Small intestine (tissue), 7 donors: ENCODE measurements at regions not wholly inside any gene's neighbourhood (a gene's known extent, or its start where the extent isn't known, plus 50 kb on each side); places are given as distances from the start of the nearest gene placed in this dataset.

Experiments used
- DNase-seq, 2 donors: peaks; one replicate each; pipeline versions ENCODE4 v3.0.0 to v3.0.0-alpha.2; 2013
- FAIRE-seq: peaks from 2 replicates; lab custom pipeline; 2012; peaks lifted over from hg19 to GRCh38; lab: Jason Lieb, UNC
- H3K27ac ChIP-seq, 3 donors: one replicate each; pipeline ENCODE4 v1.5.1; 2013; ENCODE audit warnings: low read length in 2 of 3, mild to moderate bottlenecking in 2 of 3, control low read depth in 1 of 3, inconsistent platforms in 1 of 3, low read depth in 1 of 3, moderate library complexity in 1 of 3
- H3K27me3 ChIP-seq, 3 donors: one replicate each; pipeline ENCODE4 v1.6.1; 2013; ENCODE audit warnings: low read length in 3 of 3, inconsistent platforms in 1 of 3; ENCODE audit not compliant: control insufficient read depth in 3 of 3, insufficient read depth in 3 of 3
- H3K36me3 ChIP-seq, 3 donors: one replicate each; pipeline ENCODE4 v1.6.1; 2013; ENCODE audit warnings: low read length in 3 of 3, inconsistent platforms in 1 of 3, low read depth in 1 of 3, mild to moderate bottlenecking in 1 of 3, moderate library complexity in 1 of 3; ENCODE audit not compliant: control insufficient read depth in 3 of 3, insufficient read depth in 2 of 3
- H3K4me1 ChIP-seq, 3 donors: one replicate each; pipeline ENCODE4 v1.6.1; 2013; ENCODE audit warnings: low read length in 2 of 3, inconsistent platforms in 1 of 3, low read depth in 1 of 3, mild to moderate bottlenecking in 1 of 3, moderate library complexity in 1 of 3; ENCODE audit not compliant: control insufficient read depth in 3 of 3, insufficient read depth in 2 of 3
- H3K4me3 ChIP-seq, 3 donors: one replicate each; pipeline ENCODE4 v1.5.1; 2013; ENCODE audit warnings: low read length in 3 of 3, control low read depth in 1 of 3, inconsistent platforms in 1 of 3, low read depth in 1 of 3, mild to moderate bottlenecking in 1 of 3, moderate library complexity in 1 of 3
- H3K9me3 ChIP-seq, 2 donors: one replicate each; pipeline ENCODE4 v1.6.1; 2013; ENCODE audit warnings: low read depth in 1 of 2, low read length in 1 of 2; ENCODE audit not compliant: control insufficient read depth in 2 of 2, insufficient read depth in 1 of 2
- WGBS, 3 donors: extraction: QIAGEN DNeasy Blood & Tissue Kit; methylation state at CpG; one replicate each; pipeline ENCODE4 v1.1.7; 2013; 5-methylcytosine and 5-hydroxymethylcytosine counted together
- donor health status: healthy with polysubstance abuse.
- donor health status: control.
- donor health status: control.
- donor health status: Bipolar disorder and iron deficiency.
- donor health status: healthy.

DNA sequence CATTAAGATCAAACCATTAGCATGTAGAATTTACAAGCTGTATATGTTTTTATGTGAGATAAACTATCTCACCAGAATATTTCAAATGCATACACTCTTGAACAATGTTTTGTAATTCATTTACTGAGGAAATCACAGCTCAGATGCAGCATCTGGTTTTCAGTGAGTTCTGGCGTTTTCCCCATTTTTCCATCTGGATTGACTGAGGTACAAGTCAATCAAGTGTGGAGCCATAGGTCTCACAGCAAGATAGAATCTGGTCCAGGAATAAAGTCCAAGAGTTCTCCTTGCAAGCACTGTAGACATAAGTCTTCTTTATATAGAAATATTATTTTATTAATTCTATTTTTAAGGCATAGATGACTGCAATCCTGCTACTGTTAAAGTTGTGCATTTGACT, 219.3 kb downstream of the ZBBX start:
- 64 to 79% (median 73%) methylated on average over 1 of the region's 1 CpG for WGBS, 3 donors
- H3K4me1 ChIP-seq, result no peaks in the 10 kb centered on the region
- DNase-seq (no peak), FAIRE-seq (no peak)
- no peak overlapping the region for H3K4me3 ChIP-seq
- no peaks in the 10 kb centered on the region for H3K36me3 ChIP-seq
- H3K27ac ChIP-seq, result no peak overlapping the region
- peaks cover 0 to 5% of the 10 kb centered on the region in 2 donors for H3K9me3 ChIP-seq
- no peaks in the 10 kb centered on the region for H3K27me3 ChIP-seq

DNA sequence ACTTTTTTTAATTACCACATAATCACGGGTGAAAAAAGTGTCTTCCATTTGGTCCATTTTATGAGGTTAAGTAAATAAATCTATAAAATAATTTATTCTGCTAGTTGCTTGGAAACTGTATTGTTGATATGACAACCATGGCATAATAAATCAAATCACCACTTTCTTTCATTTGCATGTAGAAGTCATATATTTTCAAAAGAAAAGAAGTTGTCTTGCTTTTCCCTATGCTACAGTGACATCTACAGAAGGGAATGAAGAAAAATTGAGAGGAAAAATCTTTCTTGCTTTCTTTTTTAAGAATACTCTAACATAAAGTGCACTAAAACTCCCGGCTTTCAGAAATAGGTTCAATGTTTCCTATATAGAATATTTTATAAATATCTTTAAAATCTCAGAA, 228.5 kb downstream of the ZBBX start:
- FAIRE-seq, result no peak
- whole genome bisulfite sequencing, 3 donors, result 30 to 58% (median 55%) methylated on average over 2 of the region's 2 CpGs
- DNase-seq, result no peak
- Histone ChIP-seq H3K9me3 (peaks cover 0 to 7% of the 10 kb centered on the region in 2 donors), H3K36me3 (no peaks in the 10 kb centered on the region), H3K4me3 (no peak overlapping the region), H3K27ac (no peak overlapping the region), H3K27me3 (no peaks in the 10 kb centered on the region), H3K4me1 (no peaks in the 10 kb centered on the region)

DNA sequence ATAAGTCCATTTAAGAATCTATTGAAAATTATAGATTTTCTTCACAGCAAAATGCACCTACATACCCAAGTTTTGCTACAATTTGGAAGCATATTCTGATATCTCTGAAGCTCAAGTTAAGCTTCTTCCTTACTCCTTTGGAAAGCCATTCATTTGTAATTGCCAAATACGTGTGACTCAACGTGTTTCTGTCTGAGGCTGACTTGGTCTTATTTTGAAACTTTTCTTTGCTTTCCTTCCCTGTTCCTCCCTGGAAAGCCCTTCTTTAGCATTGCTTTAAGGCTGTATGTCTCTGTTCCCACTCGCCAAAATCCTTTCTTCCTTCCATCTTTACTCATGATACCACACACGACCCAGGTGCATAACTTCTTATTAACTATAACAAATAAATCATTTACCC, 232.0 kb downstream of the ZBBX start:
- Histone ChIP-seq H3K4me1 (no peaks in the 10 kb centered on the region), H3K27ac (no peak overlapping the region), H3K36me3 (no peaks in the 10 kb centered on the region), H3K9me3 (no peaks in the 10 kb centered on the region), H3K27me3 (no peaks in the 10 kb centered on the region), H3K4me3 (no peak overlapping the region)
- 40 to 72% (median 66%) methylated on average over 4 of the region's 4 CpGs for WGBS, 3 donors
- FAIRE-seq, result no peak
- DNase-seq, result no peak

DNA sequence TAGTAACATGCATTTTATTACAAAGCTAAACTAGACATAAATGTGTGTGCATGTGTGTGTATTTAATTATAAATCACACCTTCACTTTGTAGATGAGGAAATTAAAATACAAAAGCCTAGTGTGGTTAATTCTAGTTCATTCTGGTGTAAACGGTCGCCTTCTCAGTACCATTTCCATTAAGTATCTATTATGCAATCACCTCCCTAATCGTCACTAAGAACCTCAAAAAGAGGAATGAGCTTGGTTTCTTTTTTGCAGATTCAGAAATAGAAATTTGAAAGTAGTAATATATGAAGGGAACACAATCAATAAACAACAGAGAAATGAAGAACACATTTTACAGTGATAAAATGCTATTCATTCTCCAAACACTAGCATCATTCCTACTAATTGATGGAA, 233.2 kb downstream of the ZBBX start:
- no peak for DNase-seq
- no peak overlapping the region for H3K27ac ChIP-seq
- FAIRE-seq, result no peak

DNA sequence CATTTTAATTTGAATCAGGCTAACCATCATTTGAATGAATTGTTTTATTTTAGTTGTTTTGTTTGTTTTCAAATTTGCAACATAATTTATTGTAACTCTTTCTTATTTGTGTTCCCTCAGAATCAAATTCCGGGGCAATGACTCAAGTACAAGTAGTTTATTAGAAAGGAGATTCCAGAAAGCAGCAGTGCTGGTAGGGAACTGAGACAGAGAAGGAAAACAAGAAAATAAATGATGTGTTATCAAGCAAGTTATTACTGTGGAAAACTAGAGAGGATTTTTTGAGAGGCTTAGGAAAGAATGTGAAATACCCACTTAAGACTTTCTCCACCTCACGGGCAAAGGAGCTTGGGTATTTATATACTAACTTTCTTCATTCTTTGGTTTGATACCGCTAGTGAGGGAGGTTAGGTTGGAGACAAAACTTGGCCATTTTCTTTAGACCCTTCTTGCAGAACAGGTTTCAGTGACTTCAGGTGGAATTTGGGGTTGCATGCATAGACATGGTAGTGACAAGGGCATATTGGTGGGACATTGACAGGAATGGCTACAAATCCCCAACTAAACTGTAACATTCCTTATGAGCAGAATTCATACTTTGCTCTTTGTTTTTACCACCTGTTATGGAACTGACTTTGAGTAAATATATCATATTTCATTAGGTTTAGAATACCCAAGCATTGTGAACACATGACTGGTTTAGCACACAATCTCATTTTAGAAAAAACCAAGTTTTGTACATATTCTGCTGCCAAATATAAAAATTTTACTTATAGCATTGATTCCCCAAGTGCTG, 254.3 kb downstream of the ZBBX start:
- DNase-seq (no peak), FAIRE-seq (no peak)
- no peak overlapping the region for H3K27ac ChIP-seq
- H3K9me3 ChIP-seq, result no peaks in the 10 kb centered on the region
- H3K4me3 ChIP-seq, result no peak overlapping the region
- no peaks in the 10 kb centered on the region for H3K27me3 ChIP-seq
- H3K36me3 ChIP-seq, result no peaks in the 10 kb centered on the region
- WGBS, 3 donors, result 84 to 92% (median 91%) methylated on average over 3 of the region's 3 CpGs
- no peaks in the 10 kb centered on the region for H3K4me1 ChIP-seq

More for the DNA sequence above, 233.2 kb downstream of the ZBBX start:
- no peaks in the 10 kb centered on the region for H3K4me1 ChIP-seq
- no peaks in the 10 kb centered on the region for H3K36me3 ChIP-seq
- H3K4me3 ChIP-seq, result no peak overlapping the region
- no peaks in the 10 kb centered on the region for H3K9me3 ChIP-seq
- no peaks in the 10 kb centered on the region for H3K27me3 ChIP-seq
- 68 to 85% (median 79%) methylated on average over 3 of the region's 3 CpGs for WGBS, 3 donors

DNA sequence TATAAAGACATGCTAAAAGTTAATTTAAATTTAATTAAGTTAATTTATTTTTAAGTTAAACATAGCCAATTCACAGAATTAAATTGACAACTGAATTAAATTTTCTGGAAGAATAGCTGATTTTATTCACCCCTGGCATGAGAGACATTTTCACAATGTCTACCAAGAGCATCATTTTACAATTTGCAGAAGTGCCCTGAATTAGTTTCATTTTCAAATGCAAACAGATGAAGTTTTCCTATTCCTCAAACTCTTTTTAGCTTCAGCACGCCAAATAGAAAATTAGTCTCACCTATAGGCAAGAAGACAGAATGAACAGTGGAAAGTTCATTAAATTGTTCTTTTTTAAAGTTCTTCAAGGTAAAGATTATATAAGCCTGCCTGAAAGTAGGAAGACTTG, 259.3 kb downstream of the ZBBX start:
- no peaks in the 10 kb centered on the region for H3K36me3 ChIP-seq
- H3K9me3 ChIP-seq, result peaks cover 0 to 6% of the 10 kb centered on the region in 2 donors
- no peak overlapping the region for H3K4me3 ChIP-seq
- DNase-seq (no peak), FAIRE-seq (no peak)
- no peaks in the 10 kb centered on the region for H3K4me1 ChIP-seq
- 64 to 79% (median 73%) methylated on average over 1 of the region's 1 CpG for WGBS, 3 donors
- H3K27ac ChIP-seq, result no peak overlapping the region
- no peaks in the 10 kb centered on the region for H3K27me3 ChIP-seq

DNA sequence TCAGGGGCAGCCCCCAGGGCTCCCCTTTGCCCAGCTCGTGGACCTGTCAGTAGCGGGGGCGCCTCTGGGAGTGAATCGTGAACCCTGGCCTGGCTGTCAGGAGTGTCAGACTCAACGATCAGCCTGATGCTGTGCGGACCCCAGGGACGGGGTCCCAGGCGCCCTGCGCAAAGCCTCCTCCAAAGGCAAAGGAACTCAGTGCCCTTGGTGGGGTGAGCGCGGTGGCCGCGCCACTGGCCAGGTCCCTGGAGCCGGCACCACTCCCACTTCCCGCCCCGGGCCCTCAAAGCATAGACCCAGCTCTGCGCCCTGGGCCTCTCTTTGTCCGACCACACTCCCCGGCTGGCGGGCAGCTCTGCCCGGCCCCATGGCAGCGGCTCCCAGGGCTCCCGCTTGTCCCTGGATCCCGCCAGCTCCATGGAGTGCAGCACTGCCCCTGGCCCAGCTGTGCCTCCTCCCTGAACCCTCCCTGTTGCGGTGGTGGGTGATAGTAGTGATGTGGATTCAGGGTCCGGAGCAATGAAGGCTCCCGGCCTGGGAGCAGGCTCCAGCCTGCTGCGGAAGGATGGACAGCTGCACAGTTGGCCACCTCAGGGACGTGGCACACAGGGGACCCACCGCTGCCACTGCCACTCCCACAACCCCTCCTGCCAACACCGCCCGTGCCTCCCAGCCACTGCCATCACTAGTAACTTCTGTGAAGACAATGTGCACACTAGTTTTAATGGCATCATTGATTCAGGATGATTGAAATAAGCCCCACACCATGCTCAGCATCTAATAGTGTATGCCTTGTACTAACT, 263.8 kb downstream of the ZBBX start:
- FAIRE-seq (no peak), DNase-seq (no peak)
- 94 to 96% (median 95%) methylated on average over 29 to 32 of the region's 32 CpGs for WGBS, 3 donors
- Histone ChIP-seq H3K4me3 (no peak overlapping the region), H3K27ac (no peak overlapping the region), H3K4me1 (no peaks in the 10 kb centered on the region), H3K27me3 (no peaks in the 10 kb centered on the region), H3K9me3 (peaks cover 0 to 6% of the 10 kb centered on the region in 2 donors), H3K36me3 (no peaks in the 10 kb centered on the region)

DNA sequence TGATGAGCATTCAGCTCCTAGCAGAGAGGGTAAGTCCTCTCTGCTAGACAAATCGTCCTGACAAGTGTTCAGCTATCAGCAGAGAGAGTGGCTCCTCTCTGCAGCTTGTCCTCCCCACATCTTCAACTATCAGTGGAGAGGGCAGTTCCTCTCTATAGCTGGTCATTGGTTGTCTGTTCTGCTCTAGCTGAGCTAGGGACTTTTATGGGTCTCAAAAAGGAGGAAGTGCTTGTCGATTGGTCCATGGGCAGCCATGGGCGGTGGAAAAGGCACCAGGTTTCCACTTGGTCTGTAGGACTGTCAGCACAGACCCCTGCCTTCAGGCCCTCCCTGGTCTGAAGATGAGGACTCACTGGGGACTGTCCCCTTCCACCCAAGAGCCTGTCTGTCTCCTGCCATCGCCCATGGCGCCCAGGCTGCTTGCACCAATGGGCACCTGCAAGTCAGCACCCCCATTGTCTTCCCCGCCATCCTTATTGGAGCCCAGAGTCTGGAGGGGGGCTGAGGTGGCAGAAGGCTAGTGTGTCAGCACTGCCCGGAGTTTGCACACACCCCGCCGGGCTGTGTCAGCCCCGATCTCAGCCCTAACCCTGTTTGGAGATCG, 264.7 kb downstream of the ZBBX start:
- H3K36me3 ChIP-seq, result no peaks in the 10 kb centered on the region
- no peak overlapping the region for H3K4me3 ChIP-seq
- H3K4me1 ChIP-seq, result no peaks in the 10 kb centered on the region
- no peak overlapping the region for H3K27ac ChIP-seq
- no peak for FAIRE-seq
- no peaks in the 10 kb centered on the region for H3K27me3 ChIP-seq
- no peak for DNase-seq
- peaks cover 0 to 6% of the 10 kb centered on the region in 2 donors for H3K9me3 ChIP-seq
- WGBS, 3 donors, result 89 to 94% (median 92%) methylated on average over 11 of the region's 11 CpGs
